ENCODE measurements at regions not wholly inside any gene's neighbourhood (a gene's known extent, or its start where the extent isn't known, plus 50 kb on each side); places are given as distances from the start of the nearest gene placed in this dataset.
"Not testable (repeated sequence)": the region's sequence is repeated elsewhere in the genome, so short reads cannot be mapped to it uniquely, and the experiment has no call there.

- DNase-seq, result not testable (repeated sequence)
Measured at GRCh38 chr1:144516172-144516571, 54.7 kb upstream of the NBPF15 start.

- not testable (repeated sequence) for DNase-seq
Measured at GRCh38 chr1:144516906-144517305, 55.4 kb upstream of the NBPF15 start.

- DNase-seq, result not testable (repeated sequence)
Measured at GRCh38 chr1:144518439-144518838, 57.0 kb upstream of the NBPF15 start.

GRCh38 chr1:144519528-144520189, 58.2 kb upstream of the NBPF15 start:
- not testable (repeated sequence) for DNase-seq

- peak; percentile 83 for DNase-seq
Measured at GRCh38 chr1:144523661-144524407, 62.4 kb upstream of the NBPF15 start.

GRCh38 chr1:144532156-144532607, 60.5 kb upstream of the PPIAL4F start:
- DNase-seq, result not testable (repeated sequence)

- DNase-seq, result not testable (repeated sequence)
Measured at GRCh38 chr1:144533480-144533879, 59.2 kb upstream of the PPIAL4F start.

- DNase-seq, result not testable (repeated sequence)
Measured at GRCh38 chr1:144534286-144534685, 58.4 kb upstream of the PPIAL4F start.

GRCh38 chr1:144536677-144537076, 56.0 kb upstream of the PPIAL4F start:
- not testable (repeated sequence) for DNase-seq

GRCh38 chr1:144537234-144537633, 55.5 kb upstream of the PPIAL4F start:
- DNase-seq, result not testable (repeated sequence)

- not testable (repeated sequence) for DNase-seq
Measured at GRCh38 chr1:144538736-144539135, 54.0 kb upstream of the PPIAL4F start.

GRCh38 chr1:144539191-144539960, 53.3 kb upstream of the PPIAL4F start:
- not testable (repeated sequence) for DNase-seq

Data from RPMI8226 (cell line).